Inflammatory macrophage treated with lipopolysaccharide for 4 hours (primary cell): ENCODE measurements at regions not wholly inside any gene's neighbourhood (a gene's known extent, or its start where the extent isn't known, plus 50 kb on each side); places are given as distances from the start of the nearest gene placed in this dataset.

Experiments used
- DNase-seq: peaks from one replicate; pipeline ENCODE4 v3.0.0-alpha.2; 2020

GRCh38 chr6:164911151-164911550 lies 398.3 kb downstream of the C6orf118 start:
- no peak for DNase-seq

GRCh38 chr6:164906766-164907165 lies 402.6 kb downstream of the C6orf118 start:
- no peak for DNase-seq

- no peak for DNase-seq
These were observed 404.1 kb downstream of the C6orf118 start for GRCh38 chr6:164905311-164905710.

GRCh38 chr6:164898412-164898811 lies 411.0 kb downstream of the C6orf118 start:
- DNase-seq, result no peak

- no peak for DNase-seq
These were observed 411.7 kb downstream of the C6orf118 start for GRCh38 chr6:164897523-164898235.

GRCh38 chr6:164889980-164890379 lies 419.4 kb downstream of the C6orf118 start:
- no peak for DNase-seq

GRCh38 chr6:164887660-164888059 lies 421.7 kb downstream of the C6orf118 start:
- DNase-seq, result no peak

- no peak for DNase-seq
These were observed 427.2 kb downstream of the C6orf118 start for GRCh38 chr6:164882236-164882635.

GRCh38 chr6:164871783-164872182 lies 437.6 kb downstream of the C6orf118 start:
- DNase-seq, result no peak

- DNase-seq, result no peak
These were observed 439.2 kb downstream of the C6orf118 start for GRCh38 chr6:164870164-164870563.

- no peak for DNase-seq
These were observed 447.4 kb downstream of the C6orf118 start for GRCh38 chr6:164861967-164862366.

- no peak for DNase-seq
These were observed 449.6 kb downstream of the C6orf118 start for GRCh38 chr6:164859816-164860215.

GRCh38 chr6:164856138-164856537 lies 453.3 kb downstream of the C6orf118 start:
- DNase-seq, result no peak

GRCh38 chr6:164855281-164855680 lies 454.1 kb downstream of the C6orf118 start:
- no peak for DNase-seq

GRCh38 chr6:164854526-164854925 lies 454.9 kb downstream of the C6orf118 start:
- no peak for DNase-seq

GRCh38 chr6:164845773-164846172 lies 463.6 kb downstream of the C6orf118 start:
- DNase-seq, result no peak

GRCh38 chr6:164842085-164842484 lies 467.3 kb downstream of the C6orf118 start:
- DNase-seq, result no peak

- no peak for DNase-seq
These were observed 471.3 kb downstream of the C6orf118 start for GRCh38 chr6:164838068-164838615.

GRCh38 chr6:164836486-164836885 lies 472.9 kb downstream of the C6orf118 start:
- DNase-seq, result no peak

- no peak for DNase-seq
These were observed 477.0 kb downstream of the C6orf118 start for GRCh38 chr6:164832410-164832809.

GRCh38 chr6:164827537-164827936 lies 481.9 kb downstream of the C6orf118 start:
- no peak for DNase-seq

- no peak for DNase-seq
These were observed 482.5 kb downstream of the C6orf118 start for GRCh38 chr6:164826831-164827468.

GRCh38 chr6:164825386-164825785 lies 484.0 kb downstream of the C6orf118 start:
- DNase-seq, result no peak

- DNase-seq, result no peak
These were observed 491.7 kb downstream of the C6orf118 start for GRCh38 chr6:164817662-164818061.
